ENCODE measurements at regions not wholly inside any gene's neighbourhood (a gene's known extent, or its start where the extent isn't known, plus 50 kb on each side); places are given as distances from the start of the nearest gene placed in this dataset.

DNA sequence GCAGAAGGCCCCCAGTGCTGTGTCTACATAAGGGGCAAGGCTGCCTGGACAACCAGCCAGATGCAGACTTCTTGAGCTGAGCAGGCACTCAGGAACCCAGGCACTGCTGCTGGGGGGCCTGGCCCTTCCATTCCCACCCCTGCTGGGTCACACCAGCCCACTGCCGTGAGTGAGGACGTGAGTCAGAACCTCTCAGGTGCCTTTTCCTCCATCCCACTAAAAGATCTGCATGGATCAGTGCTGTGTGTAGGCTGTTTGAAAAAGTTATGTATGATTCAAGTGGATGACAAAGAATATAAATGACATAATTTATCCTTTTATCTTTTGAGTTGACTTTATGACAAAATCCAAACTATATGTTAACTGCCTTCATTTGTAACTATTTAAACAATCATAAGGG, 499.3 kb downstream of the INHBA start:
- no peak overlapping the region for H3K27ac Mint-ChIP-seq
- H3K27me3 Mint-ChIP-seq = no peaks in the 10 kb centered on the region
- H3K9me3 Mint-ChIP-seq = peaks cover 13% of the 10 kb centered on the region
- no peaks in the 10 kb centered on the region for H3K4me1 Mint-ChIP-seq
- H3K4me3 Mint-ChIP-seq = no peak overlapping the region
- no peaks in the 10 kb centered on the region for H3K36me3 Mint-ChIP-seq (ENCODE audit: low read depth)
- no peak for ATAC-seq (replicated peaks)

DNA sequence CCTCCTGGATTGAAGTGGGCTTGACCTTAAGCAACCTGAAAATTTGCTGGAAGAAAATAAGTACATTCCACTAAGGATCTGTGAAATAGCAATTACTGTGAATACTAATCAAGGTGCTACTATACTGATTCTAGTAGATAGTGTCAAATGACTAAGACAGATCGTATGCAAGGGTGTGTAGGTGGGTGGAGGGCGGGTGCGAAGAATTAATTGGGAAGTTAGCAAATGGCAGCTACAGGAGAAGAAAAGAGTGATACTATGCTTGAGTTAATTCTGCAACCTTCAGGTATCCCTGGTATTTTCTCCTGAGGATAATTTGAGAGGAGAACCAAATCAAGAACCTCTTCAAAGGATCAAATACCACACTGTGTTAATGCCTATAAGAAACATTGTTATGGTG, 501.9 kb downstream of the INHBA start:
- Mint-ChIP-seq H3K36me3 (ENCODE audit: low read depth) (no peaks in the 10 kb centered on the region), H3K4me1 (no peaks in the 10 kb centered on the region), H3K27ac (no peak overlapping the region), H3K27me3 (no peaks in the 10 kb centered on the region), H3K9me3 (peaks cover 8% of the 10 kb centered on the region), H3K4me3 (no peak overlapping the region)
- ATAC-seq (replicated peaks) = no peak

DNA sequence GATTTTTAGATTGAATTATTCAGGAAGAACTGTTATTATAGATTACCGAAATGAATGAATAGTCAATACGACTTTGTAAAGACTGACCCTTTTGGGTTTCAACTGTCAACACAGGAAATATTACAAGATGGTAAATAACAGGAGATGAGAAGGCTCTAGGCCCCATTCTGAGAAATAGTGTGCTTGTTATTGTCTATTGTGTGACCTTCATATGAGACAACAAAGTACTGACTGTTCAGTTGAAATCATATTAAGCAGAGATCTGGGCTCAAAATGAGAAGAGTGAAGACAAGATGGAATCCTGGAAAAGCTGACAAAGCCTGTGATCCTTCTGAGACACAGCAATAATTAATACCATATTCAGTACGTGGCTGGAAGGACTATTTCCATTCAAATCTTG, 503.8 kb downstream of the INHBA start:
- H3K4me1 Mint-ChIP-seq = no peaks in the 10 kb centered on the region
- H3K36me3 Mint-ChIP-seq (ENCODE audit: low read depth) = no peaks in the 10 kb centered on the region
- H3K27ac Mint-ChIP-seq = no peak overlapping the region
- H3K27me3 Mint-ChIP-seq = no peaks in the 10 kb centered on the region
- ATAC-seq (replicated peaks) = no peak
- peaks cover 14% of the 10 kb centered on the region for H3K9me3 Mint-ChIP-seq
- no peak overlapping the region for H3K4me3 Mint-ChIP-seq

DNA sequence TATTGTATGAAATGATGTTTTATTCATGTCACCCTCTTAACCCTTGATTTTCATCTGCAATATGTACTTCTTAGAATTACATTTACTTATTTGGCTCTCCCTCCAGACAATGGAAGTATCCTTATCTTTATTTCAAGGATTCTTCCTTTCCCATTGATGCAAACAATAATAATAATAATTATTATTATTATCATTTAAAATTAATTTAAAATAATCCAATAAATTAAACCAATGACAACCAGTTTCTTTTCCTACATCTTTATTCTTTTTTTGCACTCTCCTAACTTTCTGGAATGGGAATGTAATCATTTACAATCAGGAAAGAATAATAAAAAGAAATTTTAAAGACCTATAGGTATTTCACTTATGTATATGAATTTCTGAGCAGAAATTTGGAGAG, 504.4 kb downstream of the INHBA start:
- Mint-ChIP-seq H3K27me3 (no peaks in the 10 kb centered on the region), H3K4me1 (no peaks in the 10 kb centered on the region), H3K9me3 (peaks cover 14% of the 10 kb centered on the region), H3K4me3 (no peak overlapping the region), H3K36me3 (ENCODE audit: low read depth) (no peaks in the 10 kb centered on the region), H3K27ac (no peak overlapping the region)
- ATAC-seq (replicated peaks) = no peak

DNA sequence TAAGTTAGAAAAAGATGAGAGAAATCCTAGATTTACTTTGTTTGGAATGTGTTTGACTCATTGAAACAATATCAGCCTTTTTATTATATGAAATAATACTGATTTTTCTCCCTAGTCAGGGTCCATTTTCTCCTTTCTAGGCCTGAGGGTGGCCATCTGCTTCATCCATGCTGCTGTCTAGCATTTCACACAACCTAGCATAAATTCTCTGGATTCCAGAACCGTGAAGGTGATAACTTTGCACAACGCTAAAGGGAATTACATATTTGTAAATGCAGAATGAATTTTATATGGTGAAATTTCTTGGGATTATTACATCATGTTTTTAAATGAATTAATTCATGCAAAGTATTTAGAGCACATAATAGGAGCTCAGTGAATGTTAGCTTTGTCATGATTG, 505.1 kb downstream of the INHBA start:
- Mint-ChIP-seq H3K9me3 (peaks cover 14% of the 10 kb centered on the region), H3K27ac (no peak overlapping the region), H3K27me3 (no peaks in the 10 kb centered on the region)

GRCh38 chr7:41193738-41194282, 509.1 kb downstream of the INHBA start:
- H3K9me3 Mint-ChIP-seq = peaks cover 7% of the 10 kb centered on the region
- no peak overlapping the region for H3K4me3 Mint-ChIP-seq
- no peaks in the 10 kb centered on the region for H3K27me3 Mint-ChIP-seq
- H3K36me3 Mint-ChIP-seq (ENCODE audit: low read depth) = no peaks in the 10 kb centered on the region
- no peak overlapping the region for H3K27ac Mint-ChIP-seq
- no peaks in the 10 kb centered on the region for H3K4me1 Mint-ChIP-seq
- ATAC-seq (replicated peaks) = no peak

More for the DNA sequence above, 505.1 kb downstream of the INHBA start:
- Mint-ChIP-seq H3K36me3 (ENCODE audit: low read depth) (no peaks in the 10 kb centered on the region), H3K4me1 (no peaks in the 10 kb centered on the region), H3K4me3 (no peak overlapping the region)
- no peak for ATAC-seq (replicated peaks)

GRCh38 chr7:41190581-41190980, 512.3 kb downstream of the INHBA start:
- Mint-ChIP-seq H3K9me3 (peaks cover 7% of the 10 kb centered on the region), H3K4me1 (no peaks in the 10 kb centered on the region), H3K4me3 (no peak overlapping the region), H3K27ac (no peak overlapping the region), H3K36me3 (ENCODE audit: low read depth) (no peaks in the 10 kb centered on the region), H3K27me3 (no peaks in the 10 kb centered on the region)
- ATAC-seq (replicated peaks) = no peak

- H3K4me1 Mint-ChIP-seq = no peaks in the 10 kb centered on the region
- H3K9me3 Mint-ChIP-seq = peaks cover 6% of the 10 kb centered on the region
- H3K36me3 Mint-ChIP-seq (ENCODE audit: low read depth) = no peaks in the 10 kb centered on the region
- H3K4me3 Mint-ChIP-seq = no peak overlapping the region
- no peak for ATAC-seq (replicated peaks)
- H3K27ac Mint-ChIP-seq = no peak overlapping the region
- H3K27me3 Mint-ChIP-seq = no peaks in the 10 kb centered on the region
Observed at GRCh38 chr7:41189866-41190265, 513.0 kb downstream of the INHBA start.

DNA sequence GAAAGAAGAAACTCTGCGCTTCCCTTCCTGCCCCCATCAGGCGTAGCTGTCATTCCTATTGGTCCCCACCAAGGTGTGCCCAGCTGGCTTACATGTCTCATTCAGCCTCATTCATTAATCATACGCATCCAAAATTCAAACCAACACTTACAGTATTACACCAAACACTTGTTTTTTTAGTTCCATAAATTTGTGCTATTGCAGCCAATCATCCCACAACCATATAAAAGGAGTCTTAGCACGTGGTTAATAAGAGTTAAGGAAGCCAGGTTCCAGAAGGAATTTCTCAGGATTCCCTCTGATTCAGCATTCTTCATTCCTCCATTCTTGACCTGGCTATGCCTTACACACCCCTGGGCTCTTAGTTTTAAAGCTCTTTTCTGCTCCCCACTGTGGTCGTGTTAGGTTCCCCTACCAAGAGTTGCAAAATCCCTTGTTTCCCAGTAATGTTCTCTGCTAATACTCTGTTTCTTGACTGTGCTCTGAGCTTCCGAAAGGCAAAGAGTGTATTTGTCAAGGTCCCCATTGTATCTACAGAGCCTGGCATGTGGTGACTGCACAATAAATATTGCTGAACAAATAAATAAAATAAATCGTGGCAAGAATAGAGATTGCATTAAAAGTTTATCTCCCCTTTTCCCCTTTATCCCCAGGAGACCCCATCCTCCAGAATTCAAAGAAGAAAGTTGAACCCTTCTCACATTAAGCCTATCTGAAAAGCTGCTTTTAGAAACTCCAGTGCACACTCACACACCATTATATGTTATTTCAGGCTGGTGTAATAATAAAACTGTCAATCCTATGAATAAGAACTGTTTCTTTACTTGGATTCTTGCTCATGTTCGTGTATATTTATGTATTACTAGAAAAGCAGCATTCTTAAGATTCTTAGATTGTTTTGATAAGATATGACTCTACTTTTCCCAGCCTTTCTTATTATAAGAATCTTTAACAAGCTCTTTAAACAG, 514.4 kb downstream of the INHBA start:
- no peak for ATAC-seq (replicated peaks)
- Mint-ChIP-seq H3K4me1 (no peaks in the 10 kb centered on the region), H3K27me3 (no peaks in the 10 kb centered on the region), H3K27ac (no peak overlapping the region), H3K4me3 (no peak overlapping the region), H3K9me3 (peaks cover 8% of the 10 kb centered on the region), H3K36me3 (ENCODE audit: low read depth) (no peaks in the 10 kb centered on the region)

GRCh38 chr7:41187322-41187721, 515.6 kb downstream of the INHBA start:
- no peaks in the 10 kb centered on the region for H3K4me1 Mint-ChIP-seq
- H3K27me3 Mint-ChIP-seq = no peaks in the 10 kb centered on the region
- no peak overlapping the region for H3K27ac Mint-ChIP-seq
- H3K4me3 Mint-ChIP-seq = no peak overlapping the region
- peaks cover 11% of the 10 kb centered on the region for H3K9me3 Mint-ChIP-seq
- no peak for ATAC-seq (replicated peaks)
- H3K36me3 Mint-ChIP-seq (ENCODE audit: low read depth) = no peaks in the 10 kb centered on the region

DNA sequence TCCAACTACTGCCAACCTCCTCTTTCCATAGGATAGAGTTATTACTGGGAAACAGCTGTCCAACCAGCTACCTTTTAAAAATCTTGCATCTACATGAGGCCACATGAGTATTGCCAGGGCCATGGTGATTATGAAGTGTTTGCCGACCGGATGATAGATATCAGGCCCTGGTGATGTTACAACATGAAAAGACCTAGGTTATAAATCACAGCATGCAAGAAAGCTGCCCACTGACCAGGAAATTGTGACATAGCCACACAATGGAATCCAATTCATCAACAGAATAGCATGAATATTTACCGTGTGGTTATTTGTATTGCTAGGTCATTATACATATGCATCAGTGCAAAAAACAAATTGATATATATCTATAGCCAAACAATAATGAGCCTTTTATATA, 517.0 kb downstream of the INHBA start:
- H3K9me3 Mint-ChIP-seq = peaks cover 11% of the 10 kb centered on the region
- H3K27ac Mint-ChIP-seq = no peak overlapping the region
- no peak for ATAC-seq (replicated peaks)
- H3K4me3 Mint-ChIP-seq = no peak overlapping the region
- no peaks in the 10 kb centered on the region for H3K36me3 Mint-ChIP-seq (ENCODE audit: low read depth)
- H3K4me1 Mint-ChIP-seq = no peaks in the 10 kb centered on the region
- H3K27me3 Mint-ChIP-seq = no peaks in the 10 kb centered on the region

DNA sequence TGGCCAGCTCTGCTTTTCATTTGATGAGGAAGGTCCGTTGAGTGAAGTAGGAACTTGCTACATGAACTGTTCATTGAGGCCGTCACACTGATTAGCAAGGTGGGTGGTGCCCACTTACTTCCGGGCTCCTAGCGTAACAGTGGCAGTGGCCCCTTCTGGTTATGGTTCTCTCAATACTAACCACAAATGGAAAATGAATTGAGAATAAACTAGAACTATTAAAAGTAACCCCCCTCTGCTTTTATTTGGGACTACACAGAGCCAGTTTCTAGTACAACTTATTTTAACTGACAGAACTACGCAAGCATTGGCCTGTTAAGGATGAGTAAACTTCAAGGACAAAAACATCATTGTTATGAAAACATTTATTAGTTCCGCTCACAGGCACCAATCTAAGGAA, 519.1 kb downstream of the INHBA start:
- no peak overlapping the region for H3K4me3 Mint-ChIP-seq
- no peaks in the 10 kb centered on the region for H3K36me3 Mint-ChIP-seq (ENCODE audit: low read depth)
- H3K4me1 Mint-ChIP-seq = no peaks in the 10 kb centered on the region
- no peaks in the 10 kb centered on the region for H3K27me3 Mint-ChIP-seq
- H3K9me3 Mint-ChIP-seq = peaks cover 11% of the 10 kb centered on the region
- H3K27ac Mint-ChIP-seq = no peak overlapping the region
- ATAC-seq (replicated peaks) = no peak

GRCh38 chr7:41182782-41183181, 520.1 kb downstream of the INHBA start:
- Mint-ChIP-seq H3K27me3 (no peaks in the 10 kb centered on the region), H3K4me3 (no peak overlapping the region), H3K4me1 (no peaks in the 10 kb centered on the region), H3K36me3 (ENCODE audit: low read depth) (no peaks in the 10 kb centered on the region), H3K27ac (no peak overlapping the region), H3K9me3 (peaks cover 11% of the 10 kb centered on the region)
- no peak for ATAC-seq (replicated peaks)

- Mint-ChIP-seq H3K4me1 (no peaks in the 10 kb centered on the region), H3K4me3 (no peak overlapping the region), H3K27me3 (no peaks in the 10 kb centered on the region), H3K9me3 (peaks cover 14% of the 10 kb centered on the region), H3K36me3 (ENCODE audit: low read depth) (no peaks in the 10 kb centered on the region), H3K27ac (no peak overlapping the region)
- ATAC-seq (replicated peaks) = no peak
Observed at GRCh38 chr7:41175435-41175834, 527.5 kb downstream of the INHBA start.

DNA sequence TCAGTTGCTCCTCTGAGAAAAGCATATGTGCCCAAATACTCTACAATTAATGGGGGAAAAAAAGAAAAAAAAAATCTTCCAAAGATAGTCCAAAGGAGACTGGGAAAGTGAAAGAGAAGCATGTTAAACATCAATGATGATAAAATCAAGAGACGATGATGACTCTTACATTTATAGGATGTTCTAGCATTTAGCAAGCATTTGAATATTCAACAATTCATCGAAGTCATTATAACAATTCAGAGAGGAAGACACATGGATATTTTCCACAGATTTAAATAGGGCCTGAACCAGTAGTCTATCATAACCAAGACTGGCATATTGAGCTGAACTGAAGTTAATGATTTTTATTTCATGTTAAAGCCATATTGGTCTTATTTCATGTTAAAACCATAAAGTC, 528.4 kb downstream of the INHBA start:
- H3K27me3 Mint-ChIP-seq = no peaks in the 10 kb centered on the region
- no peak for ATAC-seq (replicated peaks)
- H3K9me3 Mint-ChIP-seq = peaks cover 18% of the 10 kb centered on the region
- H3K27ac Mint-ChIP-seq = no peak overlapping the region
- no peaks in the 10 kb centered on the region for H3K4me1 Mint-ChIP-seq
- H3K36me3 Mint-ChIP-seq (ENCODE audit: low read depth) = no peaks in the 10 kb centered on the region
- no peak overlapping the region for H3K4me3 Mint-ChIP-seq
